ENCODE measurements at regions not wholly inside any gene's neighbourhood (a gene's known extent, or its start where the extent isn't known, plus 50 kb on each side); places are given as distances from the start of the nearest gene placed in this dataset.
A peak's percentile ranks its signal among the peaks of the same experiment; 100 is the strongest.

- FAIRE-seq (peak; percentile 53), DNase-seq (ENCODE audit: low spot score) (no peak)
These were observed 450.5 kb upstream of the AZI2 start for GRCh38 chr3:28799084-28799483.

GRCh38 chr3:28800203-28800602 lies 451.6 kb upstream of the AZI2 start:
- no peak for FAIRE-seq

DNA sequence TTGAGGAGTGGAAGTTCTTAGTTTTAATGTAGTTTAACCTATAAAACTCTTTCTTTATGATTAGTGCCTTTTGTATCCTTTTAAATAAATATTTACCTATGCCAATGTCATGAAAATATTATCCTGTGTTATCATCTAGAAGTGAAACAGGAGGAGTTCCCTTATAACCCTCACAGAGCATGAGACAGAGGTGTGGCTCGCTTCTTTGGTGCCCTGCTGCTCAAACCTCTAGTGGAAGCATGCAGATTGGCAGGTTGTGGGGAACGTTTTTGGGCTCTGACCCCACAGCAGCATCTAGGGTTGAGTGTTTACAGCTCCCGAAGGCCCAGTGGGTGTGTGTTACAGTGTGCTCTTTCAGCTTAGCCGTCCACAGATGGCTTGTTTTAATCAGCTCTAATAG lies 459.4 kb upstream of the AZI2 start:
- DNase-seq (ENCODE audit: low spot score) (no peak), FAIRE-seq (no peak)

More at GRCh38 chr3:28800203-28800602, 451.6 kb upstream of the AZI2 start:
- DNase-seq (ENCODE audit: low spot score) = no peak

GRCh38 chr3:28816017-28816416 lies 464.9 kb upstream of the RBMS3 start:
- DNase-seq (ENCODE audit: low spot score) = no peak
- FAIRE-seq = no peak

GRCh38 chr3:28824316-28824715 lies 456.6 kb upstream of the RBMS3 start:
- FAIRE-seq (no peak), DNase-seq (ENCODE audit: low spot score) (no peak)

DNA sequence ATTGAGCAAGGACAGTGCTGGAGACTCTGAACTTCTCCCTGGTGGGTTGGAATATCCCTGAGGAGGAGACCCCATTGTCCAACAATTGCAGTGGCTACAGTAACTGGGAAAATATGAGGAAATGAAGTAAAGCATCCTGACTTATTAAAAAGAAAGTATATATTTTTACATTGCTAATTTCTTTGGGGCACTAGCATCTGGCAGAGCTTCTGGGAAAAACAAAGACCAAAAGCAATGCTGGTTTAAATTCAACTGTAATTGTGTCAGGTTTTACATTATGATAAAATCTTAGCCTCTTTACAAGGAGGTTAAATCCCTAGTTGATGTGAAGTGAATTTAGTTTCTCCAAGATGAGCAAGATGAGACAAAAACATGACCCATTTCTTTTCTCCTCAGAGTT lies 454.0 kb upstream of the RBMS3 start:
- no peak for DNase-seq (ENCODE audit: low spot score)

DNA sequence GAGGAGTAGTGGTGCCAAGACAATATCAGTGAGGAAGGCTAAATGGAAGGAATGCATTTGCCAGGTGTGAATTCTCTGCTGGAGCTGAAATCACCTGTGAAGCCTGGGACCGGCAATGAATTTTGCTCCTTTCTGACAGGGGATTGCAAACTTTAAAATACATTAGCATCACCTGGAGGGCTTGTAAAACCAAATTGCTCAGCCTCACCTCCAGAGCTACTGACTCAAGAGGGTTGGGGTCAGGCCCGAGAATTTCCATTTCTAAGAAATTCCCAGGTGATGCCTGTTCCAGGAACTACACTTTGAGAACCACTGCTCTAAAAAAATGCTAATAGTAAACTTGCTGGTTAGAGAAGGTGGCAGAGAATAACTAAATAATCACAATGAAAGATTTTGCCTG lies 445.6 kb upstream of the RBMS3 start:
- no peak for DNase-seq (ENCODE audit: low spot score)
- no peak for FAIRE-seq

More for the DNA sequence above, 454.0 kb upstream of the RBMS3 start:
- no peak for FAIRE-seq

- DNase-seq (ENCODE audit: low spot score) (peak; percentile 24), FAIRE-seq (no peak)
These were observed 445.1 kb upstream of the RBMS3 start for GRCh38 chr3:28835751-28836150.

DNA sequence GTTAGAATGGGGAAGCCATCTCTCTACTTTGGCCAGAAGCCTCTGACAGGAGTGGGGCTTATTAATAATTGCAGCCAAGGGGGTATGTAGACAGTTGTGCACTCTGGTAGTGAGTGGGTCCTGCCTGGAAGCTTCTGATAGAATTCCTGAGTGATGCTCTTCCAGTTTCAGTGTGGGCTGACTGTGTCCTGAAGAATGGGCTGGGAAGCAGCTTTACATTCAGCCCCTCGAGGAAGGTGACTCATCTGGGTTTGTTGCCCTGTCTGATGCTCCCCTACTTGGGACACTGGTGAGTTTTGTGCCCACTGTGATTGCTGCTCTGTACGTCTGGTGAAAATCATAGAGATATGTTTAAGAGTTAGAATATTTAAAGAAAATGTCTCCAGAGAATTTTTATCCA lies 444.7 kb upstream of the RBMS3 start:
- FAIRE-seq = no peak
- no peak for DNase-seq (ENCODE audit: low spot score)

- no peak for FAIRE-seq
These were observed 439.9 kb upstream of the RBMS3 start for GRCh38 chr3:28840976-28841376.

DNA sequence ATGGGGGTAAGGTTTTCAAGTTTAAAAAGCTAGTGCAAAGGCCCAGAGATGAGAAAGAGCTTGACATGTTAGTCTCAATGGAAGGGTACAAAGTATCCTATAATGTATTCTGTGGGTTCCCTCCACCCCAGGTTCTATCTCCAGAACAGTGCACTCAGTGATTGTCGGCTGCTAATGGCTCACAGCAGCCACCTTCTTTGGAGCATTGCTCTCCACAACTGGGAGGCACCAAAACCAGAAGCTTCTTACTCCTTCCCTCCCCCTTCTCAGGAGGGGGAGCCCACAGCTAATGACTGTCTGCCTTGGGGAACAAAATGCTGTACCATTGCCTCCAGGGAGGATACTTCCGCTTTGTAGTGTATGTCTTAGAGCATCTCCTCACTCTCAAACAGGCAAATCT lies 439.4 kb upstream of the RBMS3 start:
- DNase-seq (ENCODE audit: low spot score) (no peak), FAIRE-seq (no peak)

More at GRCh38 chr3:28840976-28841376, 439.9 kb upstream of the RBMS3 start:
- no peak for DNase-seq (ENCODE audit: low spot score)

GRCh38 chr3:28844298-28845005 lies 436.4 kb upstream of the RBMS3 start:
- FAIRE-seq (no peak), DNase-seq (ENCODE audit: low spot score) (no peak)

- DNase-seq (ENCODE audit: low spot score) = no peak
- FAIRE-seq = no peak
These were observed 435.9 kb upstream of the RBMS3 start for GRCh38 chr3:28845006-28845324.

DNA sequence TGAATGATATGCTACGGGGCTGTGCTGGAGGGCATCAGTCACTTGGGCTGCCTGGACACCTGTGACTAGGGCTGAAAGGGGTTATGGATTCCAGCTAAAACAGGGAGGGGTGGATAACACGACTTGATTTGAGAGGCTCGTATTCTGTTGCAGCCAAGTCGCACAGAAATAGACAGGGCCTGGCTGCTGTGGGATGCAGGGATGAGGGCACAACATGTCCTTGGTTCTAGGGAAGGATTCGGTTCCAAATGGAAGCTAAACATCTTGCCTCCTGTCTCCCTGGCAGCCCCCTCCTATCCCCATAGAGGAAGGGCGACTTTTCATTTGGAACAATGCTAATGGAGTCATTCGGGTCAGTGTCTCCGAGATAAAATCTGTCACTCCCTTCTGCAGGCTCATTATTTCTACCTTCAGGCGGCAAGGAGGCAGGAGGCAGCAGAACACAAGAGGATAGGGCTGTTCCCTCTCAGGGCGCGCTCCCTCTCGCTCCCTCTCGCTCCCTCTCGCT lies 433.8 kb upstream of the RBMS3 start:
- FAIRE-seq = no peak
- no peak for DNase-seq (ENCODE audit: low spot score)

- FAIRE-seq (no peak), DNase-seq (ENCODE audit: low spot score) (no peak)
These were observed 433.1 kb upstream of the RBMS3 start for GRCh38 chr3:28847736-28848135.

GRCh38 chr3:28850186-28850585 lies 430.7 kb upstream of the RBMS3 start:
- FAIRE-seq (no peak), DNase-seq (ENCODE audit: low spot score) (no peak)

DNA sequence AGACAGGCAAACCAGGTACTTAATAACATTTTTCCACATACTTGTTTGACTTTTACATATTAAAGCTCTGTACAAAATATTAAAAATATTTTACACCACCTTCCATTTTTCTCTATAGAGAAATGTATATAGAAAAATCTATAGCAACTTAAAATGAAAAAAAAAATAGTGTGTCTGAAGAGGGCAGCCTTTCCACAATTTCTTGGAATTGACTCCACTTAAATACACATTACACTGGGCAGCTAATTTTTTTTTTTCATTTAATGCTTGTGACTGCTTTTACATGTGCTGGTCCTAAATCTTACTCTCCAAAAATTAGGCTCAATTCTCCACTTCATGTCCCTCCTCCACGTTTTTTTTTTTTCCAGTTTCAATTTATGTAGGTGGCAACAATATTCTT lies 427.0 kb upstream of the RBMS3 start:
- DNase-seq (ENCODE audit: low spot score) (no peak), FAIRE-seq (no peak)

DNA sequence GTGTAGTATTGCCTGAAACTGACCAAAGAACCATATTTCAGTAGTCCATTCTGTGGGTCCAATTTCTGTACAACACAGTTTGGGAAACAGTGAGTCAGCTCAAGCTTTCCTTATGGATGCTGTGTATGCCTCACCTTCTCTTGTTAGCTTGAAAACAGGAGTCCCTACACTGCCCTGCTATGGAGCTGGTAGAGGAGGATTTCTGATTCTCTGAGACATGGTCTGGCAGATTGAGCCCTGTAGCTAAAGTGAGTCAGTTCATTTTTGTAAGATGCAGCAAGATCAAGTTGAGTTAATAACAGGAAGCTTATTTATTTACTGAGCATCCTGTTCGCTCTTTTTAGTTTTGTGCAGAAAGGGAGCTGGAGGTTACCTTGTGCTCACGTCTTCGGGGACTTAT lies 424.1 kb upstream of the RBMS3 start:
- DNase-seq (ENCODE audit: low spot score) = no peak
- FAIRE-seq = no peak

DNA sequence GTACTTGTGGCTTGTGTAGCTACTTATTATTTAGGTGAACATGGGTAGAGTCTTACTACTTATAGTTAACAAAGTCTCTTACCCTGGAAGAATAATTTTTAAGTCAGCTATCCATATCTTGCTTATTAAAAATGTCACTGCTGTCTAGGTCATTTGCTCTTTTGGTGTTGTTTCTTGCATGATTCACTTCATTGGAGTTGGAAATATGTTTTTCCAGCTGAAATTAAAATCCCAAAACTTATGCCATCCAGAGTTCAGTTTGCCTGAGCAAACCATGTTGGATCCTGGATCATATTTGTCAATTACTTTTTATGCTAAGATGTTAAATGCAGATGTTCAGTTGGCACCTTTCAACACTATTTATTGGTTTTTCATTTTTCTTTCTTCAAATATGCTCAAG lies 421.0 kb upstream of the RBMS3 start:
- DNase-seq (ENCODE audit: low spot score) (no peak), FAIRE-seq (no peak)

DNA sequence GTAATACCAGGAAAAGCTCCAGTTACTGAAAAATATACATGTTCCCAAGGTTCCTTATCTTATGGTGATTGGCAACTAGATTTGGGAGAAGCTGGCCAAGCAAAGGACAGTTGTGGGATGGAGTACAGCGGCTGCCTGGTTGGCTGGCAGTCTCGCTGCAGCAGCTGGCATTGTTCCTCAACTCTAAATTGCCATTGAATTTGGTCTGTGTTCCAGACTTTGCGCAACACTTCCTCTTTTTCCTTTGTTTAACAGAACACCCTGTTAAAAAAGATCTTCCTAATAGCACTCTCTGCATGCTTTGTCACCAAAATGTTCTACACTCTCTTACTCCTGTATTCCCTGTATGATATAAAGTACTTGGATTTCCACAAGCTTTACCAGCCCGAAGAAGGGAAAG lies 420.6 kb upstream of the RBMS3 start:
- FAIRE-seq = no peak
- DNase-seq (ENCODE audit: low spot score) = no peak

DNA sequence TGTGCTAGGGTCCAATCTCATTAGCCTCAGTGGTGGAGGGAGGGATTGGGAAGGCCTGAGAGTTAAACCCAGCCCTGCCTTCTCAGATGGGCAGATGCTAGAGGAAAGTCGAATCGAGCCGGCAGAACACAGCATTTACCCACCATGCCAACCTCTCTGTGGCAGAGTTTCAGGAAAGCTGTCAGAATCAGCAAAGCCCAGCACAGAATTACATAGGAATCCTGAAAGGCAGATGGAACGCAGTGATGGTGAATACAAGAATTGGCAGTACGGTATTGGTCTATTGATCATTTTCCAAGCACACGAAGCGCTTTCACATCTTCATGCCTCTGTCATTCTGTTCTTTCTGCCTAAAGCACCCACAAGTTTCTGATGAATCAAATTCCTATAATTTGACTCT lies 417.7 kb upstream of the RBMS3 start:
- DNase-seq (ENCODE audit: low spot score) = no peak
- FAIRE-seq = no peak

- DNase-seq (ENCODE audit: low spot score) (no peak), FAIRE-seq (no peak)
These were observed 413.0 kb upstream of the RBMS3 start for GRCh38 chr3:28867836-28868235.

- no peak for DNase-seq (ENCODE audit: low spot score)
- no peak for FAIRE-seq
These were observed 412.0 kb upstream of the RBMS3 start for GRCh38 chr3:28868897-28869296.

GRCh38 chr3:28877912-28878311 lies 403.0 kb upstream of the RBMS3 start:
- DNase-seq (ENCODE audit: low spot score) (no peak), FAIRE-seq (no peak)

All from urothelium cell line (cell line).